GM19397 (cell line): ENCODE measurements at regions not wholly inside any gene's neighbourhood (a gene's known extent, or its start where the extent isn't known, plus 50 kb on each side); places are given as distances from the start of the nearest gene placed in this dataset.

Experiments
- ATAC-seq: cut with Tn5 transposase; IDR thresholded peaks from one replicate; pipeline ENCODE4 v1.9.1; 2021; ENCODE audit warnings: mild to moderate bottlenecking, moderate library complexity; ENCODE audit not compliant: unreplicated experiment

DNA sequence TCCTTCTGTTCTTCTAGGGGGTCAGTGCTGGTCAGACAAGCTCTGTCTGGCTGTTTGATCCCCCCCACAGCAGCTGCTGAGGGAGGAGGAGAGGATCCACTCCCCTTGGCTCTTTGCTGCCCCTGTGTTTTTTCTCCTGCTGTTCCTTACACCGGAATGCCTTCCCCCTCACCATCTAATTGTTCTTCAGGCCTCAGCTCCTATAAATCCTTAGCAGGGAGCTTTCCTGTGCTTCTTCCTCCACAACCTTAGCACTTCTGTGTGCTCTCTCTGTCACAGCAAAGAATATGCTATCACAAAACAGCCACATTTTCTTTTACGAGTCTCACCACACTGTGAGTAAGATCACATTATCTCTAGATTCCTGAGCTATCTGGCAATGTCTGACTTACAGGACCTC is 196.6 kb downstream of the OTOR start:
- ATAC-seq = no peak

DNA sequence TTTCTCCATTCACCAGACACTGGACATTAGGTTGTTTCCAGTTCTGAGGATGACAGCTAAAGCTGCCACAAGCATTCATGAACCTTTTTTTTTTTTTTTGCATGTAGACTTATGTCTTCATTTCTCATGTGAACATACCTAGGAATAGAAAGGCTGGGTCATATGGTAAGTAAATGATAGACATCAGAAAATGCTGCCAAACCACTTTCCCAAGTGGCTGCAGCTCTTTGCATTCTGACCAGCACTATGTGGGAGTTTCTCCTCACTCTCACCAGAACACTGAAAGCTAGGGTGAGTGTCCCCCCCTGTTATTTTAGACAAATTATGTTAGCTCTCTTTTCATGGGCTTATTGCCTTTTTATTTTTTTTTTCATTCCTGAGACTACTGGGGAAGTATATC is 197.5 kb downstream of the OTOR start:
- ATAC-seq = no peak

DNA sequence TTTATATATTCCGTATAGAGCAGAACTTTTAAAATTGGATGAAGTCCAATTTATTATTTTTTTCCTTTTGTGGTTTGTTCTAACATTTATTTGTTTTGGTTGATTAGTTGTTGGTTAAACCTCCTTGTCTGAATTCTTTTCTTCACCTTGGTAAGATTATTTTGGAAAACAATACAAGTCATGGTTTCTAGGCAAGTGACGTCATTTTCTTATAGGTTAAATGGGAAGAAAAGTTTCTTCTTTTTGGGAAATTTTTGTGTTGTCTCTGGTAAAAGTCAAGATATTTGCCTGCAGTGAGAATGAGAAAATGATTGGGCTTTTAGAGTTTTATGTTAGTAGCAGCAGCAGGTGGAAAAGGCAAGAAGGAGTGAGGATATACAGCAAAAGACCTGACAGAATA is 197.9 kb downstream of the OTOR start:
- ATAC-seq = no peak

DNA sequence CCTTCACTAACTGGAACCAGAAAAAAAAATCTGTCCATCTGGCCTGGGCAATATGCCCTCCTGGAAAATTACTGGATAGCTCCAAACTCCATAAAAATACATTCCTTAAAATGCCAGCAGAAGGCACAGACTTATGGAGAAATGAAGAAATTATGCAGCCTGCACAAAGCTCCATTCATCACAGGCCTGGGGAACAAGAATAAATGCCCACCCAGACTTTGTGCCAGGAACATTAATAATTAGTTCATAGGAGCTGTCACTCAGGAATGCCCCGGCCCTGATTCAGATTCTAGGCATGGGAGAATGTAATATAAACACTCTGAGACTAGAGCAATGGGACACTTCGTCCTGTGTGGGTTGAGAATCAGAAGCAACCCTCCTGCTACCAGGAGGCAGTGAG is 199.3 kb downstream of the OTOR start:
- no peak for ATAC-seq

DNA sequence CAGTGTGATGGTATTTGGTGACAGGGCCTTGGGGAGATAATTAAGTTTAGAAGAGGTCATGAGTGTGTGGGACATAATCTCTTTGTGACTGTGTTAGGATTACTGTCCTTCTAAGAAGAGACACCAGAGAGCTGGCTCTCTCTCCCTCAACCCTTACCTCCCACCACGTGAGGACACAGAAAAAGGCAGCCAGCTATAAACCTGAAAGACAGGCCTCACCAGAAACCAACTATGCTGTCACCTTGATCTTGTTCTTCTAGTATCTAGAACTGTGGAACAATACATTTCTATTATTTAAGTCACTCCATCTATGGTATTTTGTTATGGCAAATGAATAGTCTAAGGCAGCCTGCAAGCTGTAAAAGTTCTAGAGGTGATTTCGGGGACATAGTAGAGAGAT is 203.7 kb downstream of the OTOR start:
- no peak for ATAC-seq

DNA sequence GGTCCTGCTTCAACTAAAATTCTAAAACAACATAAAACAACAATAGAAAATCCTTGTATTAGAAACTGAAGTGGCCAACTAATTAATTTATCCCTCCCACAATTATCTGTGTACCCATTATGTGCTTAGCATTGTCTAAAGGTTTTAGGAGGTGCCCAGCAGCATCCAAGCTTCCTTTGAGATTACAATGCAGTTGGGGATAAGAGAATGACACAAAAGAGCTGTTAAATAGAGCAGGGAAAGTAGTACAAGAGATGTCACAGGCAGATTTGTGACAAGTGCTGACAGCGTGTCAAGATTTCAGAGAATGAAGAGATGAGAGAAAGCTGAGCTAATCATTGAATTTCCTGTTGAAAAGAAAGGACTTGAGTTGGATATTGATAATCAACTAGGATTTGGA is 204.8 kb downstream of the OTOR start:
- ATAC-seq = no peak

DNA sequence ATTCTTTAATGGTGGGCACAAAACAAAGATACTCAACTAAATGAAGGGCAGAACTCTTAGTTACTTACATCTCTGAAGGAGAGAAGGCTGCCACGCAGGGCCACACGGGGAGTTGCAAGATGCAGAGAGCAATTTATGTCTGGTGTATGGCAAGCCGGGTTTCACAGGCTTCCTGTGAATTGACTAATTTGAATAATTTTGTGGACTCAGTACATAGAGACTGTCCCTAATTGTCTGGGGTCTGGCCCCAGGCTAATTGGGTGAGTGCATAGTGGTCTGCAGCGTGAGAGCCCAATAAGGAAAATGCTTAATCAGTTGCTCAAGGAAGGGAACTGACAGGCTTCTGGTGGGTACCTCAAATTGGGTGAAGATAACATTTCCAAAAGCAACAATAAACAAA is 205.7 kb downstream of the OTOR start:
- ATAC-seq = no peak

DNA sequence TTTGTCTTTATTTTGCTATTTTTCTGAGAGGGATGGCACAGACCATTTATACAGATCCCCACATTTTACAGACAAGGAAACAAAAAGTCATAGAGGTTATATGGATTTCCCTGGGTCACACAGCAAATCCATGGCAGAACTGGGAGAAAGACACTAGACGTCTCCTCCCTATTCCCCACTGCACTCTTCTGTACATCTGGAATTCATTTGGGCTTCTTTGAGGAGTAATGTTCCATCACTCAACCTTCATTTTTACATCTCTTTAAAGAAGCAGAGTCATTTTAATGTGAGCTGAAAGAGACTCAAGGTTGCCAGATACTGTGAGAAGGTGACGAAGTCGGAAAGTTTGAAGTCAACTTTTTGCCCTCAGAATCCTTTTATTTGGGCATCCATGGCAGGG is 207.3 kb downstream of the OTOR start:
- ATAC-seq = no peak

DNA sequence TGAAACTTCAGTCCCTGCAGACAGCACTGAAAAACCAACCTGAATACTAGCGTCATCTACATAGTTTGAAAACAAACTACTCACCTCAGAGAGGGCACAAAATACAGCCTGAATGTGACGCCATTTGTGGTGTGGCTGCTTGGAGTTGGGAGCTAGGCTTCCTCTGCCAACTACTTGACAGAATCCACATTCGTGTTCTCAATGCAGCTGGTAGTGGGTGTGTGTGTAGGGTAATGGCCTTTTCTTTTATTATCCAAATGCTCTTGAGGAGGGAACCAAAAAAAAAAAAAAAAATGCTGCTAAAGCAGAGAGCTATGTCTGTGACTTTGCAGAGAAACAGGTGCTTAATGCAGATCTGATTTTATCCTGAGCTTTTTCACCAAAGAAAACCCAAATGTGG is 207.8 kb downstream of the OTOR start:
- no peak for ATAC-seq

DNA sequence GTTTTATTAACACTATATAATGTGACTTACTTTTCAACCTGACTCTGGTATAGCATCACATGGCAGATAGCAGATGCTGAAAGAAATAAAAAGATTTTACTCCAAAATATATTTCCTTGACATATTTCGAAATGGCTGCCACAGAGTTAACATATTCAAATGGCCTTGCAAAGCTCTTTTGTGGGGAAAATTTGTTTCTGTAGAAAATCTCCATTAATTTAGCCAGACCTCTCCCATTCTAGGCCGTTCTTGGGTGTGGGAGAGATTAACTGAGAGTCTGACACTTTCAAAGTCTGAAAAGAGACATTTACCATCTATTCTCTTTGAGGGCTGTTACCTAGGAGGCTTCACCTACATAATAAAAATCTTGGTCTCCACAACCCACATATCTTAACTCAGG is 217.2 kb downstream of the OTOR start:
- ATAC-seq = no peak

DNA sequence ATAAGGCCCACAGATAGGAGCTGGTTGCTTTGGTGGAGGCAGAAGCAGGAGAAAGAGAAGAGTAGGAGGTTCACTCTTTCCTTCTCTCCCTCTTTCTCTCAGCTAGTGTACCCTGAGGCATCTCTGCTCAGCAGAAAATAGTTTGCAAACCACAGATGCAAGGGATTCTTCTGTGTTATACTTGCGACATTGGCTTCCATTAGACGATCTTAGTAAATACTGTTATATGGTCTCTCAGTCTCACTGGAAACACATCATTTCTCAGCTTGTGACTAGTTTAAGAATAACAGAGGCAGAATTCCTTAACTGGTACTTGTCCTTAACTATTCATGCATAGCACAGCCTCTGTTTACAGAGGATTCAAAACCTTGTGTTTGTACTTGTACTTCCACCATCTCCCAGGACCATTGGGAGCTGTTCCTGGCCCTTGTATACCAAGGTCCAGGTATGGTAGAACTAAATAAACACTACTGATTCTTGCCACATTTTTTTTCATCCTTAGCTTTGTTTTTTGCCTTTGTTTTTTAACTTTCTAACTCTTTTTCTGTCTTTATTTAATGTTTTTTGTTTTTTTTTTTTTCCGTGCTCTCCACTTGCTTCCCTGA is 218.2 kb downstream of the OTOR start:
- no peak for ATAC-seq

DNA sequence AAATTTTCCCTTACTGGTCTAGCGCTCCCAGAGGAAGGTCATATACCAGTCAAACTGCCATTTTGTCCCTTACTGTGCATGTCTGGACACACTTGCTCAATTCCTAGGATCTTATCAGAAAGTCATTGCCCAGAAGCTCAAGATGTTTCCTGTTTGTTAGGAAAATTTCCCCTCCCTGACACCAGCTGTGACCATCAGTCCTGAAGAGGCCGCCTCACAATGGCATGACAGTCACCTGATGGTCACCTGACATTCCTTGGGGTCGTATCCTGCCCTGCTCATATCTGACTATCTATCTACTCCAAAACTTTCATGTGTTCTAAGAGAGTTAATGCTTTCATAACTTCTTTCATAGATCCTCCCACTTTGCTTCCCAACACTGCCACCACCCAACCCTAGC is 219.9 kb downstream of the OTOR start:
- ATAC-seq = no peak

DNA sequence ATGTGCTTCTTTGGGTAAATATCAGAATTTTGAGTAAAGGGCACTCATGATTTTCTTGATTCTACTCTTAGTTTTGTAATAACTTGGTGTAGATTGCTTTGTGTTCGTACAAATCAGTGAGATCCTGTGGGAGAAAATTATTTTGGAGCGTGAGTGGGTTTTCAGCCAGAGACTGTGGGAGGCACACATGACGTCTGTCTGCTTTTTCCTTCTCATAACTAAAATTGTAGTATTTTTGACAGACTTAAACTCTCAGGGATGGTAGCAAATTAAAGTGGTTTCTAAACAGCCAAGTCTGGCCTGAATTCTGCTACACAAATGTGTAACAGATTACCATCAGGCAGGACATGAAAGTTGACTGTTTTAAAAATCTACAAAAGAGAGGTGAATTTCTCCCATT is 222.6 kb downstream of the OTOR start:
- no peak for ATAC-seq

DNA sequence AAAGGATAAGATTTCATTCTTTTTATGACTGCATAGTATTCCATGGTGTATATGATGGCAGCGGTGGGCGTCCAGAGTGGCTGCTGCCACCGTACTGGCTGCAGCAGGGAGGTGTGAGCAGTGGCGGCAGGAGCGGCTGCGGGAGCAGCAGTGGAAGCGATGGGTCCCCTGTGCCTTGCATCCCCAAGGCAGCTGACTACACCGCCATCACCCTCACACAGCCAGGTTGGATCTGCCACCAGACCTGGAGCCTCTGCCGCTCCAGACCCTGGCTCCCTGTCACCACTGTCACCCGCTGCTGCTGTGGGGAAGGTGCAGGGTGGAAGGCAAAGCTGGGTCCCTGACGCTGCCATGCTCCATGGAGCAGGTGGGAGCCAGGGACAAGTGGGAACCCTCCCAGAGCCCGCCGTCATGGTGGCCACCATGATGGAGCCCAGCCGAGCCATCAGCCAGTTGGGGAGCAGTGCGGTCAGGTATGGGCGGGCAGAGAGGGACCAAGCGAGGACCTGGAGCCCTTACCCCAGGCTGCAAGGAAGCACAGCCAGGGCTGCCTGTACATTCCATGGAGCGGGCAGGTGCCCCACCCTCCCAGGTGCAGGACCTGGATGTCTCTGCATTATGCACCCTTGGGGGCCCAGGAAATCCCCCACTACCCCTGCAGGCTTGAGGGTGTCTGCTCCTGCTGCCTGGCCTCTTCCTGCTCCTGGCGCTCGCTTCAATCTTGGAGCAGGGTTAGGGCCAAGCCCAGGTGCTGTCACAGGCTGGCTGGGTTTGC is 226.1 kb downstream of the OTOR start:
- no peak for ATAC-seq

DNA sequence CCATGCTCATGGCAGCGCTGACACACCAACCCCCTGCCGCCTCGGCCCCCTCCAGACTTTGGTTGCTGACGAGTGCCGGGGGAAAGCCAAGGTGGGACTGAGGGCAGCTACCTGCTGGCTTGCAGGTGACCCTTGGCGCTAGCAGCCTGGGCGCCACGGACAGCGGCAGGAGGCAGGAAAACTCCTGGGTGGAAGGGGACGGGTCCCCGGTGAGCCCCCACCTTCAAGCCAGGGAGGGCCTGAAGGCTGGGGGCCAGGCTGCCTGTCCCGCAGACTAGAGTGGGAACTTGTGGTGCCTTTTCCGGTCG is 226.7 kb downstream of the OTOR start:
- ATAC-seq = no peak

DNA sequence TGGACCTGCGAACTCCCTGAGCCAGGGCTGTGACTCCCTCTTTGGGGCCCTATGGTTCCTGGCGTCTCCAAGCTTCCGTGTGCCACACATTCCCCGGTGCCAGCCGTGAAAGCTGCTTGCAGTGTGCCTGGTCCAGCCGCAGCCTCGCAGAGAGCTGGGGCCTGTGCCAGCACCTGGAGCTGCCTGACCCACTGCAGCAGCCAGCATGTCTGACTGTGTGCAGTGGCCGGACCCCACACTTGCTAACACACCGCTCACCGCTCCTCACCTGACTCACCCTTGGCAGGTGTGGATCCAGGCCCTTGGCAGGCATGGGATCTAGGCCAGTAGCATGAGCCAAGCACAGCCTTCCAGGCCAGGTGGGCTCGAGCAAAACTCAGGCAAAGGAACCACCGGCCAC is 227.5 kb downstream of the OTOR start:
- no peak for ATAC-seq

DNA sequence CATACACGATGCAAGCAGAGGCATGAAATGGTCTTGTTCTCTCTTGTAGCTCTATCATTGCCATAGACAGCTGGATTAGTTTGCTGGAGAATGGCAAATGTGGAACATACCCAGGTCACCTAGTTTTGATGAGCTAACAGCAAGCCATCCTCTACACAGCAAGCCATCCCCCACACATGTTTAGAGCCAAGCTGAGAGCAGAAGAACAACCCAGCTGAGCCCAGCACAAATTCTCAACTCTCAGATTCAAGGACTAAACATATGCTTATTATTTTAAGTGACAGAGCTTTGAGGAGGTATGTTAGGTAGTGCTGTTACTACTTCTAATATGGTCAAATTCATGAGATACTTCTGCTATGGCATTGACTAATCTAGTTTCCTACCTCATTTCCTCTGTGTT is 230.3 kb downstream of the OTOR start:
- ATAC-seq = no peak

DNA sequence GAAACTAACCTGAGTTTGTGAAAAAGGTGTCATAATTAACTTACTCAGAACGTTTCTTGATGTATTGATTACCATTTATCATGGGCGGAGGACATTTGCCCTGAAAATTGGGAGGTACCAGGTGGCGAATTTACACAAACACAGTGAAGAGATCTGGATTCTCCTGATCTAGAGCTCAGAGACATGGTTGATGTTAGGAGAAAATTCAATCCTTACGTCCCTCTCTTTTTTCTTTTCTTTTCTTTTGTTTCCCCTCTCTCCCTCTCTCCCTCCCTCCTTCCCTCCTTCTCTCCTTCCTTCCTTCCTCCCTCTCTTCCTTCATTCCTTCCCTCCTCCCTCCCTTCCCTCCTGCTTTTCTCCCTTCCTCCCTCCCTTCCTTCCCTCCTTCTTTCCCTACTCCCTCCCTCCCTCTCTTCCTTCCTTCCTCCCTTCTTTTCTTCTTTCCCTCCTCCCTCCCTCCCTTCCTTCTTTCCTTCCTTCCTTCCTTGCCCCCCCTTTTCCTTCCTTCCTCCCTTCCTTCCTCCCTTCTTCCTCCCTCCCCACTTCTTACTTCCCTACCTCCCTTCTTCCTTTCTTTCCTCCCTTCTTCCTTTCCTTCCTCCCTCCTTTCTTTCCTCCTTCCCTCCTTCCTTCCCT is 234.1 kb downstream of the OTOR start:
- ATAC-seq = no peak

DNA sequence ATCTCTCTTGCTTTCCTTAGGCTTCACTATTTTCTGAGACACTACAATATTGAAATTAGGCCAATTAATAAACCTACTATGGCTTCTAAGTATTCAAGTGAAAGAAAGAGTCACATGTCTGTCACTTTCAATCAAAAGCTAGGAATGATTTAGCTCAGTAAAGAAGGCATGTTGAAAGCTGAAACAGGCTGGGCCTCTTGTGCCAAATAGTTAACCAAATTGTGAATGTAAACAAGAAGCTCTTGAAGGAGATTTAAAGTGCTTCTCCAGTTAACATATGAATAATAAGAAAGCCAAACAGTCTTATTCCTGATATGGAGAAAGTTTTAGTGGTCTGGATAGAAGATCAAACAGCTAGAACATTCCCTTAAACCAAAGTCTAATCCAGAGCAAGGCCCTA is 236.3 kb downstream of the OTOR start:
- no peak for ATAC-seq

DNA sequence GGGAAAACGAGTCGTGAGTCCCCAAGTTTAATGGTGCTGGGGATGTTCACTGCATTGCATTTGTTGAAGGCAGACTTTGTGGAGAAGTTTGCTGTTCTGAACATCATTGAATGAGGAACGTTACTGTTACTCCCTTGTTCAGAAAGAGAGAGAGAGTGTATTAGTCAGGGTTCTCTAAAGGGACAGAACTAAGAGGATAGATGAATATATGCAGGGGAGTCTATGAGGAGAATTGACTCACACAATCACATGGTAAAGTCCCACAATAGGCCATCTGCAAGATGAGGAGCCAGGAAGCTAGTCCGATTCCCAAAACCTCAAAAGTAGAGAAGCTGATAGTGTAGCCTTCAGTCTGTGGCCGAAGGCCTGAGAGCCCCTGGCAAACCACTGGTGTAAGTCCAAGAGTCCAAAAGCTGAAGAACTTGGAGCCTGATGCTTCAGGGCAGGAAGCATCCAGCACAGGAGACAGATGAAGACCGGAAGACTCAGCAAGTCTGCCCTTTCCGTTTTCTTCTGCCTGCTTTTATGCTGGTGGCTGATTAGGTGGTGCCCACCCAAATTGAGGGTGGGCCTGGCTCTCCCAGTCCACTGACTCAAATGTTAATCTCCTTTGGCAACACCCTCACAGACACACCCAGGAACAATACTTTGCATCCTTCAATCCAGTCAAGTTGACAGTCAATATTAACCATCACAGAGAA is 223.5 kb upstream of the PCSK2 start:
- no peak for ATAC-seq

DNA sequence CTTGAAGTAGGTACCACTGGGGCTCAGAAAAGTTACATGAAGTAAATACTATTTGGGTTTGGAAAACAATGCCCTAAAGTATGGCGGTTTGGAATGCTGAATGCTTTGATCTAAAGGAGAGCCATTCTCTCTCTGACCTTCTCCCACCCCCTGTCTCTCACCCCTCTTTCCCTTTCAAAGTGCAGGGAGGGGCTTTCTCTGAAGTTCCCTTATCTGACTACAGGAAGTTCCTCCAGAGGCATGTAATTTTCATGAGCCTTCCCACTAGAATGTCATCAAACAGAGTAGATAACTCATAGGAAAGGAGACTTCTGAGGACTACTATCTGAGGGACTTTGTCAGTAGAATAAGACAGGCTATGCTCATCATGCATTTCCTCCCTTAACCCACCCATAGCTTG is 216.7 kb upstream of the PCSK2 start:
- no peak for ATAC-seq
